ENCODE measurements at regions not wholly inside any gene's neighbourhood (a gene's known extent, or its start where the extent isn't known, plus 50 kb on each side); places are given as distances from the start of the nearest gene placed in this dataset.

GRCh38 chr4:123496421-123496820, 99.8 kb downstream of the SPRY1 start:
- TF ChIP-seq CTCF (conservative IDR thresholded peaks at IDR 0.05) (no peak), ZFX (IDR thresholded peaks at IDR 0.05) (no peak)
